Vagina (tissue), 2 donors: ENCODE measurements at regions not wholly inside any gene's neighbourhood (a gene's known extent, or its start where the extent isn't known, plus 50 kb on each side); places are given as distances from the start of the nearest gene placed in this dataset.

Experiments
- CTCF ChIP-seq, 3 experiments: fragments of 450-650 bp in 2 of 3; fragments of 200-600 bp in 1 of 3; sonication (generic) in 1 of 3; IDR thresholded peaks; one replicate each; pipeline ENCODE4 v1.5.1; 2017 to 2019; ENCODE audit warnings: antibody characterized with exemption in 3 of 3, mild to moderate bottlenecking in 2 of 3, moderate library complexity in 2 of 3
- POLR2A ChIP-seq, 2 donors: fragments of 450-650 bp; IDR thresholded peaks; one replicate each; pipeline ENCODE4 v1.6.1; 2017; ENCODE audit warnings: antibody characterized with exemption in 2 of 2, mild to moderate bottlenecking in 2 of 2, moderate library complexity in 2 of 2
- POLR2AphosphoS5 ChIP-seq, 2 donors: sonication (generic); formaldehyde crosslinking; IDR thresholded peaks; one replicate each; pipeline ENCODE4 v1.9.0; 2017; ENCODE audit warnings: antibody characterized with exemption in 2 of 2, mild to moderate bottlenecking in 2 of 2, low read depth in 1 of 2; ENCODE audit not compliant: insufficient read depth in 1 of 2

- no peak for TF ChIP-seq CTCF (IDR thresholded peaks at IDR 0.05)
- TF ChIP-seq POLR2A (IDR thresholded peaks at IDR 0.05): no peak
- no peak for TF ChIP-seq POLR2AphosphoS5 (IDR thresholded peaks at IDR 0.05; ENCODE audit: insufficient read depth in 1 of 2, low read depth in 1 of 2)
Measured at GRCh38 chr3:153897025-153897723, 224.0 kb upstream of the ARHGEF26 start.
